Endothelial cell of umbilical vein (primary cell): ENCODE measurements at regions not wholly inside any gene's neighbourhood (a gene's known extent, or its start where the extent isn't known, plus 50 kb on each side); places are given as distances from the start of the nearest gene placed in this dataset.

Experiments used
- BruUV-seq: library from RNA; stranded (reverse); fragments of 400-500 nt; replicated peaks from 2 replicates; lab custom pipeline; 2021; lab: Mats Ljungman, UMichigan
- CTCF ChIA-PET: fragments of 300-600, 350-600 bp; sonication (Branson Sonifier 250); formaldehyde crosslinking; loops from one replicate; lab custom pipeline; 2021; ENCODE audit warnings: antibody characterized with exemption, inconsistent platforms; lab: Charles Lee
- POLR2A ChIA-PET: fragments of 300-600, 350-600 bp; sonication (Branson Sonifier 250); formaldehyde crosslinking; loops from one replicate; lab custom pipeline; 2021; ENCODE audit warnings: antibody characterized with exemption, inconsistent platforms; lab: Charles Lee
- DNase-seq: peaks from one replicate; pipeline ENCODE4 v3.0.0-alpha.2; 2011; ENCODE audit warnings: low read depth, low spot score
- FAIRE-seq: peaks from 2 replicates; lab custom pipeline; 2011; peaks lifted over from hg19 to GRCh38; lab: Jason Lieb, UNC
- H2AFZ ChIP-seq: 2 replicates; pipeline ENCODE4 v1.6.0; 2012; ENCODE audit warnings: low read depth, low read length, control low read depth, inconsistent platforms
- H3K27ac ChIP-seq: 2 replicates; pipeline ENCODE4 v1.5.1; 2011; ENCODE audit warnings: low read depth, mild to moderate bottlenecking, control low read depth, low read length, moderate library complexity; ENCODE audit not compliant: insufficient read depth
- H3K27me3 ChIP-seq, 2 experiments: 2 replicates each; pipeline versions ENCODE4 v1.6.0 to v1.6.1; 2011; ENCODE audit warnings: low read length in 2 of 2, mixed read lengths in 1 of 2; ENCODE audit not compliant: control insufficient read depth in 2 of 2, insufficient read depth in 2 of 2
- H3K36me3 ChIP-seq, 2 experiments: 2 replicates in 1 of 2; 3 replicates in 1 of 2; pipeline ENCODE4 v1.5.1; 2011; ENCODE audit warnings: low read length in 2 of 2, mild to moderate bottlenecking in 1 of 2, moderate library complexity in 1 of 2; ENCODE audit not compliant: control insufficient read depth in 2 of 2, insufficient read depth in 2 of 2; ENCODE audit errors: extremely low read depth in 1 of 2
- H3K4me1 ChIP-seq: 3 replicates; pipeline ENCODE4 v1.5.1; 2011; ENCODE audit warnings: mild to moderate bottlenecking, low read length; ENCODE audit not compliant: control insufficient read depth, insufficient read depth; ENCODE audit errors: extremely low read depth
- H3K4me2 ChIP-seq: 2 replicates; pipeline ENCODE4 v1.6.1; 2011; ENCODE audit warnings: low read length, control low read depth, mixed read lengths; ENCODE audit not compliant: insufficient read depth
- H3K4me3 ChIP-seq, 3 experiments: fragments of 200-600 bp in 1 of 3; sonication (generic), shearing (Covaris generic) in 1 of 3; replicated peaks in 1 of 3; 2 replicates each; pipeline ENCODE4 v1.5.1; 2011 to 2016; ENCODE audit warnings: control low read depth in 3 of 3, low read length in 3 of 3, mild to moderate bottlenecking in 2 of 3, inconsistent platforms in 1 of 3, low read depth in 1 of 3, moderate library complexity in 1 of 3; ENCODE audit not compliant: insufficient read depth in 1 of 3
- H3K79me2 ChIP-seq: 2 replicates; pipeline ENCODE4 v1.6.0; 2012; ENCODE audit warnings: low read length, inconsistent platforms; ENCODE audit not compliant: control insufficient read depth, insufficient read depth
- H3K9ac ChIP-seq: replicated peaks from 2 replicates; pipeline ENCODE3; 2011; ENCODE audit warnings: low read length, control low read depth; ENCODE audit not compliant: insufficient read depth; ENCODE audit errors: extremely low read depth
- H3K9me1 ChIP-seq: replicated peaks from 3 replicates; pipeline ENCODE4 v1.6.0; 2011; ENCODE audit warnings: mild to moderate bottlenecking, low read length; ENCODE audit not compliant: control insufficient read depth, insufficient read depth; ENCODE audit errors: extremely low read depth
- H3K9me3 ChIP-seq: replicated peaks from 2 replicates; pipeline ENCODE4 v1.5.1; 2012; ENCODE audit warnings: low read length, inconsistent platforms; ENCODE audit not compliant: control insufficient read depth, insufficient read depth
- H4K20me1 ChIP-seq: replicated peaks from 2 replicates; pipeline ENCODE3; 2011; ENCODE audit warnings: mild to moderate bottlenecking, low read length; ENCODE audit not compliant: control insufficient read depth, insufficient read depth; ENCODE audit errors: extremely low read depth
- CTCF ChIP-seq, 2 donors: IDR thresholded peaks; 1 replicate in 1 of 2; 2 replicates in 1 of 2; pipeline ENCODE4 v1.5.1; 2011; ENCODE audit warnings: low read length in 2 of 2, mild to moderate bottlenecking in 2 of 2, moderate library complexity in 2 of 2, control low read depth in 1 of 2, inconsistent platforms in 1 of 2, low read depth in 1 of 2; ENCODE audit not compliant: insufficient read depth in 1 of 2; ENCODE audit errors: extremely low read depth in 1 of 2
- EZH2 ChIP-seq: IDR thresholded peaks from 2 replicates; pipeline ENCODE4 v1.6.1; 2012; ENCODE audit warnings: borderline replicate concordance, low read depth, mild to moderate bottlenecking, moderate library complexity, low read length, inconsistent platforms; ENCODE audit not compliant: severe bottlenecking
- FOS ChIP-seq: IDR thresholded peaks from 2 replicates; pipeline ENCODE4 v1.6.1; 2011; ENCODE audit warnings: mild to moderate bottlenecking, low read length, moderate library complexity, borderline replicate concordance; ENCODE audit not compliant: insufficient read depth
- GATA2 ChIP-seq: IDR thresholded peaks from 2 replicates; pipeline ENCODE4 v1.7.0; 2011; ENCODE audit warnings: low read depth, mild to moderate bottlenecking, moderate library complexity, mixed read lengths, low read length; ENCODE audit not compliant: insufficient read length, insufficient read depth
- JUN ChIP-seq: IDR thresholded peaks from 2 replicates; pipeline ENCODE4 v1.6.1; 2011; ENCODE audit warnings: borderline replicate concordance, low read depth; ENCODE audit not compliant: insufficient read length, insufficient read depth
- MAX ChIP-seq: IDR thresholded peaks from 2 replicates; pipeline ENCODE4 v1.6.1; 2011; ENCODE audit not compliant: insufficient read depth, insufficient read length
- MYC ChIP-seq: IDR thresholded peaks from one replicate; pipeline ENCODE4 v1.6.1; 2011; ENCODE audit warnings: mild to moderate bottlenecking, low read depth, low read length
- POLR2A ChIP-seq: IDR thresholded peaks from 2 replicates; pipeline ENCODE4 v1.6.1; 2012; ENCODE audit warnings: low read depth, mild to moderate bottlenecking, control low read depth, low read length
- POLR2AphosphoS5 ChIP-seq: IDR thresholded peaks from 2 replicates; pipeline ENCODE4 v1.6.1; 2012; ENCODE audit warnings: low read depth, mild to moderate bottlenecking, control low read depth, low read length, moderate library complexity; ENCODE audit not compliant: insufficient read depth
- dilution Hi-C: fragments of 300-500 bp; cut with MboI; formaldehyde crosslinking; loops from one replicate; pipeline ENCODE4 v1.15.0; 2019; ENCODE audit warnings: low sequenced_read_pairs; ENCODE audit not compliant: extremely low pct_ligation_motif_present
- intact Hi-C: fragments of 100-400 bp; cut with micrococcal nuclease; formaldehyde crosslinking; loops from one replicate; pipeline ENCODE4 v1.10.0; 2022

- Histone ChIP-seq H3K27me3 (no peaks in the 10 kb centered on the region), H3K4me3 (no peak overlapping the region), H2AFZ (no peak overlapping the region), H3K9ac (no peak overlapping the region), H3K4me1 (no peaks in the 10 kb centered on the region), H4K20me1 (no peaks in the 10 kb centered on the region), H3K27ac (no peak overlapping the region), H3K9me1 (no peaks in the 10 kb centered on the region), H3K36me3 (no peaks in the 10 kb centered on the region), H3K79me2 (no peaks in the 10 kb centered on the region), H3K9me3 (no peaks in the 10 kb centered on the region), H3K4me2 (no peak overlapping the region)
- ChIA-PET POLR2A (no interaction called here), CTCF (interaction anchor here (1.5 kb wide), 1 partner anchor 10 kb away, joined by 4 read pairs; no protein-coding TSS in a partner anchor)
- BruUV-seq = no TSS peak
- FAIRE-seq (no peak), DNase-seq (no peak)
- dilution Hi-C loops = no loop called here
- TF ChIP-seq CTCF (IDR thresholded peaks at IDR 0.05; ENCODE audit: extremely low read depth in 1 of 2, insufficient read depth in 1 of 2, low read depth in 1 of 2, low read length in 2 of 2) = no peak
- TF ChIP-seq JUN = no peak
- TF ChIP-seq POLR2A = no peak
- no peak for TF ChIP-seq GATA2
- TF ChIP-seq FOS = no peak
- TF ChIP-seq POLR2AphosphoS5 = no peak
- TF ChIP-seq EZH2 = no peak
- no peak for TF ChIP-seq MYC
- no peak for TF ChIP-seq MAX
- intact Hi-C loops = loop anchor here (5.0 kb wide), 1 partner anchor 62 kb away; no protein-coding TSS in a partner anchor
Observed at GRCh38 chr1:187588917-187589316, 760.2 kb downstream of the PLA2G4A start.
